ENCODE measurements at regions not wholly inside any gene's neighbourhood (a gene's known extent, or its start where the extent isn't known, plus 50 kb on each side); places are given as distances from the start of the nearest gene placed in this dataset.
"Not testable (repeated sequence)": the region's sequence is repeated elsewhere in the genome, so short reads cannot be mapped to it uniquely, and the experiment has no call there.

DNA sequence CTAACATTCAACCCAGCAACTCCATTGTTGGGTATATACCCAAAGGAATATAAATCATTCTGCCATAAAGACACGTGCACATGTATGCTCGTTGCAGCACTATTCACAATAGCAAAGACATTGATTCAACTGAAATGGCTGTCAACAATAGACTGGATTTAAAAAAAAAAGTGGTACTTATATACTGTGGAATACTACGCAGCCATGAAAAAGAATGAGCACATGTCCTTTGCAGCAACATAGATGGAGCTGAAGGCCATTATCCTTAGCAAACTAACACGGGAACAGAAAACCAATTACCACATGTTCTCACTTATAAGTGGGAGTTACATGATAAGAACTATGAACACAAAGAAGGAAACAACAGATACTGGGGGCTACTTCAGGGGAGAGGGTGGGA, 74.0 kb upstream of the FMNL2 start:
- Histone ChIP-seq H3K27ac (no peak overlapping the region), H3K4me3 (no peak overlapping the region)

GRCh38 chr2:152263911-152264310, 71.1 kb upstream of the FMNL2 start:
- no peak overlapping the region for H3K4me3 ChIP-seq
- H3K27ac ChIP-seq = no peak overlapping the region

DNA sequence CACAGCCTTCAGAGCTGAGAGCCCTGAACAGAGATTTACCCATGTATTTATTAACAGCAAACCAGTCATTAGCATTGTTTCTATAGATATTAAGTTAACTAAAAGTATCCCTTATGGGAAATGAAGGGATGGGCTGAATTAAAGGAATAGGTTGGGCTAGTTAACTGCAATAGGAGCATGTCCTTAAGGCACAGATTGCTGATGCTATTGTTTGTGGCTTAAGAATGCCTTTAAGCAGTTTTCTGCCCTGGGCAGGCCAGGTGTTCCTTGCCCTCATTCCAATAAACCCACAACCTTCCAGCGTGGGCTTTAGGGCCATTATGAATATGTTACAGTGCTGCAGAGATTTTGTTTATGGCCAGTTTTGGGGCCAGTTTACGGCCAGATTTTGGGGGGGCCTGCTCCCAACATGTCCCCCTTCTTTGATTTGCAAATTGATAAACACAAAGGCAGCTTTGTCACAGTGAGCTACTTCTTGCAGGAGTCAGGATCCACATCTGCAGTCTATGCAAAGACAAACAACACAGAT, 61.2 kb upstream of the FMNL2 start:
- not testable (repeated sequence) for H3K27ac ChIP-seq, H3K4me3 ChIP-seq

DNA sequence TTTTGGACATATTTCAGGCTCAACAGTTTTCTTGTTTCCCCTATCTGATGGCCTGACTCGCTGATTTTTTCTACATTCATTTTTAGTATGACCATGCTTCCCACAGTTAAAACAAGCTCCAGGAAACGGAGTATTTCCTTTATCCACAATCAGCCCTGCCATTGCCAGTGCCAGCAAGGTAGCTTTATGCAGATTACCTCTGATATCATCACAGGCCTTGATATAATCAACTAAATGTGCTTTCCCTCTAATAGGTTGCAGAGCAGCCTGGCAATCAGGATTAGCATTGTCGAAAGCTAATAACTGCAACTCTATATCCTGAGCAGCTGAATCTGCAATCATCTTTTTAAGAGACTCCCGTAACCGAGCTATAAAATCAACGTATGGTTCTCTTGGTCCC, 57.1 kb upstream of the FMNL2 start:
- H3K27ac ChIP-seq = not testable (repeated sequence)

GRCh38 chr2:152278526-152278925, 56.4 kb upstream of the FMNL2 start:
- Histone ChIP-seq H3K4me3 (no peak overlapping the region), H3K27ac (no peak overlapping the region)

More for the DNA sequence above, 57.1 kb upstream of the FMNL2 start:
- H3K4me3 ChIP-seq = not testable (repeated sequence)

- not testable (repeated sequence) for H3K27ac ChIP-seq, H3K4me3 ChIP-seq
These were observed 55.6 kb upstream of the FMNL2 start for GRCh38 chr2:152279367-152279766.

- no peak overlapping the region for H3K27ac ChIP-seq
- H3K4me3 ChIP-seq = no peak overlapping the region
These were observed 54.2 kb upstream of the FMNL2 start for GRCh38 chr2:152280780-152281179.

DNA sequence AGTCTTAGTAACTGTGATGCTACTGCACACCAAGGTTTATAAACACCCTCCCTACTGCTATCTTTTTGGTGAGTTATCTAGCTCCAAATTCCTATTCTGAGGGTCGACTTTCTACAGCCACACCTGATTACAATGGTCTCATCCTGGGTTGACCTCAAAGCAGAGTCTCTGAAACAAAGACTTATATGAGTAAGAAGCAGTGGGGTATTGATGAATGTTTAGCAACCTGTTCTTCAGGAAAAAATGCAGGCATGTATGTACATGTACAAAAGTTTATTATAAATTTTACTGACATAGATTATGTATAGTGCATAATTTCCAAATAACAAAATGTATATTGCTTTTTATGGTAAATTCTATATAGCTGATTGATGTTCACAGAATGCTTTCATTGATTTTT, 51.6 kb upstream of the FMNL2 start:
- no peak overlapping the region for H3K4me3 ChIP-seq
- H3K27ac ChIP-seq = no peak overlapping the region

GRCh38 chr2:152284398-152284797, 50.6 kb upstream of the FMNL2 start:
- no peak overlapping the region for H3K4me3 ChIP-seq
- H3K27ac ChIP-seq = no peak overlapping the region

All from skin epidermis (tissue), 12 donors.